HG02610 (cell line): ENCODE measurements at regions not wholly inside any gene's neighbourhood (a gene's known extent, or its start where the extent isn't known, plus 50 kb on each side); places are given as distances from the start of the nearest gene placed in this dataset.
"Not testable (repeated sequence)": the region's sequence is repeated elsewhere in the genome, so short reads cannot be mapped to it uniquely, and the experiment has no call there.

Experiments
- ATAC-seq: cut with Tn5 transposase; IDR thresholded peaks from one replicate; pipeline ENCODE4 v1.9.1; 2021; ENCODE audit warnings: mild to moderate bottlenecking, moderate library complexity; ENCODE audit not compliant: unreplicated experiment

- no peak for ATAC-seq
Observed at GRCh38 chrX:54615109-54615508, 85.1 kb downstream of the GNL3L start.

- no peak for ATAC-seq
Observed at GRCh38 chrX:54633641-54634040, 103.6 kb downstream of the GNL3L start.

GRCh38 chrX:54639018-54639345, 109.0 kb downstream of the GNL3L start:
- no peak for ATAC-seq

DNA sequence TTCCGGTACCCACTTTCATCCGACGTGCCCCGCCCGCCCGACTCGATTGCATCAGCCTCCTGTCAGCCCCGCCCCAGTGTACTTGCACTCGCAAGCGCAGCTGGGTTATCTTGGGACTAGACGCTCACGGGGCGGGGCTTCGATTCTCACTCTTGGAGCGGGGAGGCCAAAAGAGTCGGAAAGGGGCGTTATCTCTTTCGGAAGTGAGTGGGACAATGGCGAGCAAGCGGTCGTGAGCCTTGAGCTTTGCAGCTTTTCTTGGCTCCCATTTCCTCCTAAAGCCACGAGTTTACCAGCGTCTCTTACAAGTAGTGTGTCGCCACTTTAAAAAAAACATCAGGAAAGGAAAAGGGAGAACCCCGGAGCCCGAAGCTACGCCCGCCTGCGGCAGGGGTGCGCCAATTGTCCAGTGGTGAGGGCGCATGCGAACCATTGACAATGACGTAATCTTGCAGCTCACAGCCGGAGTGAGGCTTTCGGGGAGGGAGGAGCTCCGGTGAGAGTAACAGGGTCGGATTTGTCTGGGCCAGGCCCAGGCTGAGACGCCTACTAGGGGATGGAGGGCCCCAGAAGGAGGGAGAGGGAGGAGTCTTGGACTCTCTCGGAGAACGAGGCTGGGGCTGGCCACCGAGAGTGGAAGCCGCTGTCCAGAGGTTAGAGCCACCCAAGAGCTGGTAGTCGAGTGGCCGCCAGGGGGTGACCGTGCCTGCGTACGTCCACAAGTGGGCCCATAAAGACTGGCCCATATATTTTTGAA, 109.5 kb downstream of the GNL3L start:
- ATAC-seq: peak; percentile 96

- ATAC-seq: no peak
Observed at GRCh38 chrX:54640103-54640690, 110.2 kb downstream of the GNL3L start.

DNA sequence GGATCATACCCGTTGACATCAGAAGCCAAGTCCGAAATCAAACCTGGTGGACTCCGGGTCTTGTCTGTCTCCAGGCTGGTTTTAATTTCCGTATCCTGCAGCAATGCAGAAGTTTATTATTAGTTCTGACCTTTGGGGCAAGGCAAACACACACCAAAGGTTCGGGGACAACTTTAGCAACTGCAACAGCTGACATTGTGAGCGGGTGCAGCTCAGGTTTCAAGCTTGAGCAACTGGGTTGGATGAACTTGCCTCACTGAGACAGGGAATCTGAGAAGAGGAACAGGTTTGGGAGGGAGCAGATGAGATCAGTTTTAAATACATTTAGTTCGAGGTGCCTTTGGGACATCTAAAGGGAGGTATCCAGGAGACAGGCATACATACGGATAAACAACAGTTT, 110.7 kb downstream of the GNL3L start:
- ATAC-seq: no peak

GRCh38 chrX:54641530-54641929, 111.5 kb downstream of the GNL3L start:
- no peak for ATAC-seq

- ATAC-seq: not testable (repeated sequence)
Observed at GRCh38 chrX:54647607-54648006, 117.6 kb downstream of the GNL3L start.

DNA sequence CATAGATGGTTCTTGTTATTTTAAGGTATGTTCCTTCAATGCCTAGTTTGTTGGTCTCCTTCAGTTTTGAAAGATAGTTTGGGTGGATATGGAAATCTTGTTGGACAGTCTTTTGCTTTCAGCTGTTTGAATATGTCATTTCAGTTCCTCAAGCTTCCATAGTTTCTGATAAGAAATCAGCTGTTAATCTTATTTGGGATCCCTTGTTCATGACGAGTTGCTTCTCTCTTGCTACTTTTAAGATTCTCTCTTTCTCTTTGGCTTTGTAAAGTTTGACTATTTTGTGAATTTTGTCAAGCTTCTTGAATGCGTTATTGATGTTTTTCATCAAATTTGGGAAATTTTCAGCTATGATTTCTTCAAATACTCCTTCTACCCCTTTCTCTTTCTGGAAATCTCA, 129.5 kb downstream of the GNL3L start:
- no peak for ATAC-seq

DNA sequence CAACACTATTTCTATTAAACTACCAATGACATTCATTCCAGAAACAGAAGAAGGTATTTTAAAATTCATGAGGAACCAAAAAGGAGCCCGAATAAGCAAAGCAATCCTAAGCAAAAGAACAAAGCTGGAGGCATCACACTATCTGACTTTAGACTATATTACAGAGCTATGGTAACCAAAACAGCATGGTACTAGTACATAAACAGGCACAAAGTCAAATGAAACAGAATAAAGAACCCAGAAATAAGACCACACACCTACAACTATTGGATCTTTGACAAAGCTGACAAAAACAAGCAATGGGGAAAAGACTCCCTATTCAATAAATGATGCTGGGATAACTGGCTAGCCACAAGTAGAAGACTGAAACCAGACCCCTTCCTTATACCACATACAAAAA, 122.3 kb downstream of the ITIH6 start:
- ATAC-seq: no peak

DNA sequence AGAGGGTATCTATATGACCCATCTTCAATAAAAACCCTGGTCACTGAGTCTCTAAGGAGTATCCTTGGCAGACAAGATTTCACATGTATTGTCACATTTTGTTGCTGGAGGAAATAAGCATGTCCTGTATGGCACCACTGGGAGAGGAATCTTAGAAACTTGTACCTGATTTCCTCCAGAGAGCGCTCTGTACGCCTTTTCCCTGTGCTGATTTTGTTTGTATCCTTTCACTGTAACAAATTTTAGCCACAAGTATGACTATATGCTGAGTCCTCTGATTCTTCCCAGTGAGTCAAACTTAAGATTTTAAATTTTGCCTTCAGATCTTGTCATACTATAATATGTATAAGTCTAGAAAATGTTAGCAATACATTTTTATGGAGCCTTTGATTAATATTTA, 102.8 kb downstream of the ITIH6 start:
- ATAC-seq: no peak

- ATAC-seq: peak; percentile 91
Observed at GRCh38 chrX:54695816-54696487, 102.1 kb downstream of the ITIH6 start.
